GM23248 (cell line): ENCODE measurements at regions not wholly inside any gene's neighbourhood (a gene's known extent, or its start where the extent isn't known, plus 50 kb on each side); places are given as distances from the start of the nearest gene placed in this dataset.

Experiments
- EZH2 ChIP-seq: fragments of 200-600 bp; sonication (generic); IDR thresholded peaks from 2 replicates; pipeline ENCODE4 v1.6.1; 2018; ENCODE audit warnings: antibody characterized with exemption, mild to moderate bottlenecking; ENCODE audit not compliant: insufficient read depth, poor library complexity, severe bottlenecking
- EZH2phosphoT487 ChIP-seq: fragments of 200-600 bp; sonication (generic); IDR thresholded peaks from 2 replicates; pipeline ENCODE4 v1.6.1; 2018; ENCODE audit warnings: antibody characterized with exemption, moderate library complexity, mild to moderate bottlenecking, low read depth; ENCODE audit not compliant: insufficient read depth

DNA sequence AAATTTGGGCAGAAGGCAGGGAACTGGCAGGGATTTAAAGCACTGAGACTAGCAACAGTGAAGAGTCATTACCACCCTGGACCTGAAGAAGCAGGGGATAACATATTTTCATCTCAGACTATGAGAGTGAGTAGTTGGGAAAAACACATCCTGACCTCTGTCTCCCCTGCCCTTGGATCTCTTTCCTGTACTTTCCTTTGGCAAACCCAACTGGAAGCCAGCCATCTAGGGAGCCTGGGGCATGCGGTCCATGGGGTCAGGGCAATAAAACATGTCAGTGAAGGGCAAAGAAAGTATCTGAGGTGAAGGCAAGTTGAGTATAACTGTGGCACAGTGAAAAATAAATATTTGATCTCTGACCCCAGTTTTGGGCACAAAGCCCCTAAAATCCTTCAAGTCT lies 698.2 kb downstream of the DOK5 start:
- TF ChIP-seq EZH2phosphoT487 (no peak), EZH2 (no peak)
